Sigmoid colon (tissue), 4 donors: ENCODE measurements at regions not wholly inside any gene's neighbourhood (a gene's known extent, or its start where the extent isn't known, plus 50 kb on each side); places are given as distances from the start of the nearest gene placed in this dataset.

Source experiments
- EP300 ChIP-seq, 4 donors: sonication (generic); formaldehyde crosslinking; IDR thresholded peaks; one replicate each; pipeline ENCODE4 v1.6.1; 2017; ENCODE audit warnings: antibody characterized with exemption in 4 of 4
- POLR2A ChIP-seq, 2 donors: fragments of 450-650 bp; IDR thresholded peaks; one replicate each; pipeline ENCODE4 v1.6.1; 2016; ENCODE audit warnings: antibody characterized with exemption in 2 of 2, mild to moderate bottlenecking in 2 of 2, moderate library complexity in 2 of 2
- POLR2AphosphoS5 ChIP-seq, 4 donors: sonication (generic); formaldehyde crosslinking; IDR thresholded peaks; one replicate each; pipeline ENCODE4 v1.6.1; 2017; ENCODE audit warnings: antibody characterized with exemption in 4 of 4
- TF ChIP-seq, protein P1 (sequence below), 4 experiments: fragments of 450-650 bp in 3 of 4; fragments of 200-600 bp in 1 of 4; IDR thresholded peaks; one replicate each; pipeline ENCODE4 v1.5.1; 2016 to 2019; ENCODE audit warnings: antibody characterized with exemption in 4 of 4, mild to moderate bottlenecking in 3 of 4, moderate library complexity in 2 of 4

DNA sequence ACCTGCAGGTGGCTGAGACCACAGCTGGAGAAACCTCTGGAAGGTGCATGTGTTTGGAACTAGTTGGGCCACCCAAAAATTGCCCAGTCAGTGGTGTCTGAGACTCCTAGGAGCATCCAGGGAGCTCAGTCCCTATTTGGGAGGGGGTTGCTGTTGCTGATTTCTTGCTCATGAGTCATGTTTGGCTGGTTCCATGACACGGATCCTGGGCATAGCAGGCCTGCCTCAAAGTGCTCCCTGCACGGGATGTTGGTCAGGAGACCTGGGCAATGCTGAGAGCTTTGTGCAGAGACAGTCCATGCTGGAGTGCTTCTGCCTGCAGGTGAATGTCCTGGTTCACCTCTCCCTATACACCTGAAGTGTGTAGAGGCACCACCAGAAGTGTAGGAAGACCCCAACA is 194.2 kb downstream of the GLI2 start:
- TF ChIP-seq, protein P1, sequence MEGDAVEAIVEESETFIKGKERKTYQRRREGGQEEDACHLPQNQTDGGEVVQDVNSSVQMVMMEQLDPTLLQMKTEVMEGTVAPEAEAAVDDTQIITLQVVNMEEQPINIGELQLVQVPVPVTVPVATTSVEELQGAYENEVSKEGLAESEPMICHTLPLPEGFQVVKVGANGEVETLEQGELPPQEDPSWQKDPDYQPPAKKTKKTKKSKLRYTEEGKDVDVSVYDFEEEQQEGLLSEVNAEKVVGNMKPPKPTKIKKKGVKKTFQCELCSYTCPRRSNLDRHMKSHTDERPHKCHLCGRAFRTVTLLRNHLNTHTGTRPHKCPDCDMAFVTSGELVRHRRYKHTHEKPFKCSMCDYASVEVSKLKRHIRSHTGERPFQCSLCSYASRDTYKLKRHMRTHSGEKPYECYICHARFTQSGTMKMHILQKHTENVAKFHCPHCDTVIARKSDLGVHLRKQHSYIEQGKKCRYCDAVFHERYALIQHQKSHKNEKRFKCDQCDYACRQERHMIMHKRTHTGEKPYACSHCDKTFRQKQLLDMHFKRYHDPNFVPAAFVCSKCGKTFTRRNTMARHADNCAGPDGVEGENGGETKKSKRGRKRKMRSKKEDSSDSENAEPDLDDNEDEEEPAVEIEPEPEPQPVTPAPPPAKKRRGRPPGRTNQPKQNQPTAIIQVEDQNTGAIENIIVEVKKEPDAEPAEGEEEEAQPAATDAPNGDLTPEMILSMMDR (IDR thresholded peaks at IDR 0.05) = no peak
- TF ChIP-seq POLR2AphosphoS5 (IDR thresholded peaks at IDR 0.05) (no peak), EP300 (IDR thresholded peaks at IDR 0.05) (no peak), POLR2A (IDR thresholded peaks at IDR 0.05) (no peak)
